ENCODE measurements at regions not wholly inside any gene's neighbourhood (a gene's known extent, or its start where the extent isn't known, plus 50 kb on each side); places are given as distances from the start of the nearest gene placed in this dataset.

GRCh38 chrX:39805022-39805421 lies 292.7 kb downstream of the BCOR start:
- TF ChIP-seq POLR2A (IDR thresholded peaks at IDR 0.05) (no peak), CTCF (IDR thresholded peaks at IDR 0.05) (no peak), EP300 (IDR thresholded peaks at IDR 0.05) (no peak)
